ENCODE measurements at regions not wholly inside any gene's neighbourhood (a gene's known extent, or its start where the extent isn't known, plus 50 kb on each side); places are given as distances from the start of the nearest gene placed in this dataset.

DNA sequence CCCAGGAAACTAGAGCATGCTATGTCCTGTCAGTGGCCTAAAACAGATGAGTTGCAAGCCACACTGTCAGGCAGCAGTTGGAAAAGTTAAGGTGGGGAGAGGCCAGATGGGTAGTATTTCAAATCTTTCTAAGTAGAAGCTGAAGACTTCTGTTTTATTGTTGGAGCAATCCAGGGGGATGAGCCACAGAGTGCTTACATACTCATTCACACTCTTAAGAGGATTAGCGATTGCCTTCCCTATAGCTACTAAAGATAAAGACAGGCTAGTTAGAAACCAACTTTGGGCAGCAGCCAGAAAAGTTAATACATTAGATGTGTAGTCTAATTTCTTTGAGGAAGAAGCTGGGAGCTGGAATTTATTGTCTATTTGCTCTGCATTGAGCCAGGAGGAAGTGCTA is 61.7 kb upstream of the ELAVL2 start:
- DNase-seq, result no peak
